ENCODE measurements at regions not wholly inside any gene's neighbourhood (a gene's known extent, or its start where the extent isn't known, plus 50 kb on each side); places are given as distances from the start of the nearest gene placed in this dataset.

GRCh38 chr3:72350761-72351505 is 497.3 kb downstream of the SHQ1 start:
- in situ Hi-C loops (cut with MboI; ENCODE audit: low sequenced_read_pairs), result no loop called here

GRCh38 chr3:72348357-72348756 is 499.9 kb downstream of the SHQ1 start:
- in situ Hi-C loops (cut with MboI; ENCODE audit: low sequenced_read_pairs), result no loop called here

- in situ Hi-C loops (cut with MboI; ENCODE audit: low sequenced_read_pairs), result no loop called here
Observed at GRCh38 chr3:72347819-72348319, 500.4 kb downstream of the SHQ1 start.

GRCh38 chr3:72346526-72346926 is 501.7 kb downstream of the SHQ1 start:
- in situ Hi-C loops (cut with MboI; ENCODE audit: low sequenced_read_pairs), result no loop called here

GRCh38 chr3:72345980-72346379 is 502.3 kb downstream of the SHQ1 start:
- in situ Hi-C loops (cut with MboI; ENCODE audit: low sequenced_read_pairs), result no loop called here

GRCh38 chr3:72345237-72345878 is 502.9 kb downstream of the SHQ1 start:
- in situ Hi-C loops (cut with MboI; ENCODE audit: low sequenced_read_pairs), result no loop called here

GRCh38 chr3:72344647-72345046 is 503.6 kb downstream of the SHQ1 start:
- in situ Hi-C loops (cut with MboI; ENCODE audit: low sequenced_read_pairs), result no loop called here

- in situ Hi-C loops (cut with MboI; ENCODE audit: low sequenced_read_pairs), result no loop called here
Observed at GRCh38 chr3:72344236-72344635, 504.0 kb downstream of the SHQ1 start.

- in situ Hi-C loops (cut with MboI; ENCODE audit: low sequenced_read_pairs), result no loop called here
Observed at GRCh38 chr3:72343078-72343477, 505.2 kb downstream of the SHQ1 start.

- in situ Hi-C loops (cut with MboI; ENCODE audit: low sequenced_read_pairs), result no loop called here
Observed at GRCh38 chr3:72342450-72342849, 505.8 kb downstream of the SHQ1 start.

GRCh38 chr3:72341920-72342319 is 506.3 kb downstream of the SHQ1 start:
- in situ Hi-C loops (cut with MboI; ENCODE audit: low sequenced_read_pairs), result no loop called here

GRCh38 chr3:72341380-72341770 is 506.9 kb downstream of the SHQ1 start:
- in situ Hi-C loops (cut with MboI; ENCODE audit: low sequenced_read_pairs), result no loop called here

- in situ Hi-C loops (cut with MboI; ENCODE audit: low sequenced_read_pairs), result no loop called here
Observed at GRCh38 chr3:72340476-72341379, 507.5 kb downstream of the SHQ1 start.

- in situ Hi-C loops (cut with MboI; ENCODE audit: low sequenced_read_pairs), result no loop called here
Observed at GRCh38 chr3:72340056-72340455, 508.2 kb downstream of the SHQ1 start.

- in situ Hi-C loops (cut with MboI; ENCODE audit: low sequenced_read_pairs), result no loop called here
Observed at GRCh38 chr3:72339670-72340030, 508.6 kb downstream of the SHQ1 start.

- in situ Hi-C loops (cut with MboI; ENCODE audit: low sequenced_read_pairs), result no loop called here
Observed at GRCh38 chr3:72338942-72339669, 509.1 kb downstream of the SHQ1 start.

- in situ Hi-C loops (cut with MboI; ENCODE audit: low sequenced_read_pairs), result no loop called here
Observed at GRCh38 chr3:72338082-72338941, 509.9 kb downstream of the SHQ1 start.

GRCh38 chr3:72337480-72337855 is 510.8 kb downstream of the SHQ1 start:
- in situ Hi-C loops (cut with MboI; ENCODE audit: low sequenced_read_pairs), result no loop called here

- in situ Hi-C loops (cut with MboI; ENCODE audit: low sequenced_read_pairs), result no loop called here
Observed at GRCh38 chr3:72336821-72337479, 511.3 kb downstream of the SHQ1 start.

Data from HL-60/S4 treated with retinoic acid at 250 ng/mL for 4 days and 3 days (cell line).